H9 (cell line): ENCODE measurements at regions not wholly inside any gene's neighbourhood (a gene's known extent, or its start where the extent isn't known, plus 50 kb on each side); places are given as distances from the start of the nearest gene placed in this dataset.
"Not testable (repeated sequence)": the region's sequence is repeated elsewhere in the genome, so short reads cannot be mapped to it uniquely, and the experiment has no call there.

Source experiments
- DNase-seq: peaks from one replicate; pipeline ENCODE4 v3.0.0-alpha.2; 2017
- H2AFZ ChIP-seq: one replicate; pipeline ENCODE4 v1.6.1; 2013; ENCODE audit warnings: mild to moderate bottlenecking, low read length, control low read depth, moderate library complexity
- H2AK5ac ChIP-seq: 2 replicates; pipeline ENCODE4 v1.6.1; 2013; ENCODE audit warnings: low read length, control low read depth, mixed read lengths; ENCODE audit not compliant: insufficient read length
- H2BK120ac ChIP-seq: one replicate; pipeline ENCODE4 v1.6.1; 2013; ENCODE audit warnings: low read depth, mild to moderate bottlenecking, low read length, control low read depth, inconsistent platforms; ENCODE audit not compliant: poor library complexity, severe bottlenecking
- H2BK12ac ChIP-seq: 2 replicates; pipeline ENCODE4 v1.6.1; 2013; ENCODE audit warnings: low read length, control low read depth, mixed read lengths, low read depth; ENCODE audit not compliant: insufficient read length
- H2BK15ac ChIP-seq: 2 replicates; pipeline ENCODE4 v1.6.1; 2013; ENCODE audit warnings: low read depth, low read length, control low read depth
- H2BK20ac ChIP-seq: one replicate; pipeline ENCODE4 v1.6.1; 2013; ENCODE audit warnings: low read depth, mild to moderate bottlenecking, low read length, control low read depth, inconsistent platforms; ENCODE audit not compliant: poor library complexity, severe bottlenecking
- H2BK5ac ChIP-seq: 2 replicates; pipeline ENCODE4 v1.6.1; 2013; ENCODE audit warnings: low read length, control low read depth, mixed read lengths; ENCODE audit not compliant: insufficient read length
- H3K14ac ChIP-seq: 2 replicates; pipeline ENCODE4 v1.6.1; 2013; ENCODE audit warnings: low read length, control low read depth; ENCODE audit not compliant: insufficient read depth
- H3K18ac ChIP-seq: 2 replicates; pipeline ENCODE4 v1.6.1; 2013; ENCODE audit warnings: low read depth, mild to moderate bottlenecking, mixed read lengths, low read length, control low read depth; ENCODE audit not compliant: insufficient read length
- H3K23ac ChIP-seq: 2 replicates; pipeline ENCODE4 v1.6.1; 2013; ENCODE audit warnings: low read length, control low read depth, mixed read lengths, low read depth; ENCODE audit not compliant: insufficient read length
- H3K23me2 ChIP-seq: 2 replicates; pipeline ENCODE4 v1.6.1; 2013; ENCODE audit warnings: low read depth, mild to moderate bottlenecking, mixed read lengths, low read length, control low read depth; ENCODE audit not compliant: insufficient read length, poor library complexity, severe bottlenecking
- H3K27ac ChIP-seq: 2 replicates; pipeline ENCODE4 v1.5.1; 2013; ENCODE audit warnings: low read length, control low read depth, mixed read lengths, low read depth; ENCODE audit not compliant: insufficient read length
- H3K27me3 ChIP-seq: 2 replicates; pipeline ENCODE4 v1.6.1; 2013; ENCODE audit warnings: low read length, control low read depth, inconsistent platforms; ENCODE audit not compliant: insufficient read depth
- H3K4ac ChIP-seq: 2 replicates; pipeline ENCODE4 v1.6.1; 2013; ENCODE audit warnings: low read depth, mild to moderate bottlenecking, control low read depth, inconsistent platforms, low read length, moderate library complexity
- H3K4me1 ChIP-seq: 2 replicates; pipeline ENCODE4 v1.6.1; 2013; ENCODE audit warnings: low read length, control low read depth, inconsistent platforms; ENCODE audit not compliant: insufficient read depth
- H3K4me2 ChIP-seq: 2 replicates; pipeline ENCODE4 v1.6.1; 2013; ENCODE audit warnings: low read length, control low read depth, mixed read lengths; ENCODE audit not compliant: insufficient read length, insufficient read depth
- H3K56ac ChIP-seq: 2 replicates; pipeline ENCODE4 v1.6.1; 2013; ENCODE audit warnings: low read depth, mild to moderate bottlenecking, mixed read lengths, low read length, control low read depth; ENCODE audit not compliant: insufficient read length
- H3K79me1 ChIP-seq: 2 replicates; pipeline ENCODE4 v1.6.1; 2013; ENCODE audit warnings: low read depth, mild to moderate bottlenecking, moderate library complexity, low read length, control low read depth, inconsistent platforms; ENCODE audit not compliant: insufficient read depth, poor library complexity, severe bottlenecking
- H3K79me2 ChIP-seq: 2 replicates; pipeline ENCODE4 v1.6.1; 2013; ENCODE audit warnings: low read length, control low read depth, inconsistent platforms; ENCODE audit not compliant: insufficient read depth
- H3K9ac ChIP-seq: 2 replicates; pipeline ENCODE4 v1.6.1; 2013; ENCODE audit warnings: low read length, control low read depth, mixed read lengths; ENCODE audit not compliant: insufficient read length; ENCODE audit errors: extremely low read depth
- H3K9me3 ChIP-seq: one replicate; pipeline ENCODE4 v1.6.1; 2013; ENCODE audit warnings: low read depth, low read length, inconsistent platforms; ENCODE audit not compliant: control insufficient read depth
- H3T11ph ChIP-seq: one replicate; pipeline ENCODE4 v1.6.1; 2013; ENCODE audit warnings: mild to moderate bottlenecking, low read length, control low read depth, inconsistent platforms
- H4K20me1 ChIP-seq: one replicate; pipeline ENCODE4 v1.6.1; 2013; ENCODE audit not compliant: control insufficient read depth, insufficient read length, insufficient read depth
- H4K5ac ChIP-seq: 2 replicates; pipeline ENCODE4 v1.6.1; 2013; ENCODE audit warnings: low read depth, mild to moderate bottlenecking, mixed read lengths, low read length, control low read depth; ENCODE audit not compliant: insufficient read length
- H4K8ac ChIP-seq: replicated peaks from 2 replicates; pipeline ENCODE4 v1.6.1; 2013; ENCODE audit warnings: low read length, control low read depth, mixed read lengths, low read depth; ENCODE audit not compliant: insufficient read length
- H4K91ac ChIP-seq: 2 replicates; pipeline ENCODE4 v1.6.1; 2013; ENCODE audit warnings: low read depth, mild to moderate bottlenecking, moderate library complexity, mixed read lengths, low read length, control low read depth; ENCODE audit not compliant: insufficient read length
- H3K27ac Mint-ChIP-seq, 3 experiments: 2 replicates in 2 of 3; 3 replicates in 1 of 3; pipeline ENCODE4 v1.8.0; 2020 to 2021; ENCODE audit warnings: mixed read lengths in 3 of 3, mild to moderate bottlenecking in 1 of 3, moderate library complexity in 1 of 3
- H3K27me3 Mint-ChIP-seq: 2 replicates; pipeline ENCODE4 v1.8.0; 2021; ENCODE audit warnings: low read depth, mild to moderate bottlenecking, moderate library complexity, mixed read lengths
- H3K36me3 Mint-ChIP-seq, 3 experiments: 2 replicates in 2 of 3; 3 replicates in 1 of 3; pipeline ENCODE4 v1.8.0; 2020 to 2021; ENCODE audit warnings: low read depth in 3 of 3, mixed read lengths in 3 of 3; ENCODE audit not compliant: insufficient read depth in 1 of 3
- H3K4me1 Mint-ChIP-seq, 2 experiments: 2 replicates each; pipeline ENCODE4 v1.8.0; 2020; ENCODE audit warnings: mixed read lengths in 2 of 2
- H3K4me3 Mint-ChIP-seq, 2 experiments: 2 replicates in 1 of 2; 3 replicates in 1 of 2; pipeline ENCODE4 v1.8.0; 2020 to 2021; ENCODE audit warnings: mild to moderate bottlenecking in 2 of 2, mixed read lengths in 2 of 2, moderate library complexity in 1 of 2
- H3K9me3 Mint-ChIP-seq, 2 experiments: 2 replicates in 1 of 2; 3 replicates in 1 of 2; pipeline ENCODE4 v1.8.0; 2020; ENCODE audit warnings: mild to moderate bottlenecking in 2 of 2, mixed read lengths in 2 of 2, moderate library complexity in 1 of 2
- CTCF ChIP-seq: fragments of 200-600 bp; sonication (generic); conservative IDR thresholded peaks from 3 replicates; pipeline ENCODE4 v1.8.0; 2021; ENCODE audit warnings: antibody characterized with exemption, mild to moderate bottlenecking
- WGBS: extraction: QIAGEN DNeasy Blood & Tissue Kit; methylation state at CpG from one replicate; pipeline ENCODE4 v1.1.7; 2013; ENCODE audit warnings: missing lambda C conversion rate, low lambda C conversion rate, mixed read lengths; ENCODE audit not compliant: insufficient read length; ENCODE audit errors: extremely low coverage; 5-methylcytosine and 5-hydroxymethylcytosine counted together

- Mint-ChIP-seq H3K4me1 (no peaks in the 10 kb centered on the region), H3K27ac (no peak overlapping the region)
- H3K4me1 ChIP-seq, result no peaks in the 10 kb centered on the region
These were observed 60.0 kb upstream of the BMS1 start for GRCh38 chr10:42722575-42722974.

DNA sequence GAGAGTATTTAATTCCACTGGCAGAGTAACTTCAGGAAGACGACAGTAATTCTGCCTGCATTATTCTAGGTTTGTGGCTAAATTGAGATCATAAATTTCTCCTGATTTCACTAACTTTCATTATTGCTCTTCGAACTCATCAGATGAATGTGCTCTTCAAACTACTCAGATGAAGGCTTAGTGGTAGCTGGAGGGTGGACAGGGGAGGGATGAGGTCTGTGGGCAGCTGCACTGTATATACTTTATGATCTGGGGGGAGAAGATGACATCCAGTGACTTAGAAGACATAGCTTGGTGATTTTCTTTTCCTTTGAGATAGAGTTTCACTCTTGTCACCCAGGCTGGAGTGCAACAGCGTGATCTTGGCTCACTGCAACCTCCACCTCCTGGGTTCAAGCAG is 59.0 kb upstream of the BMS1 start:
- not testable (repeated sequence) for H2BK120ac ChIP-seq, H3K9ac ChIP-seq, H4K20me1 ChIP-seq, H2BK12ac ChIP-seq, H4K5ac ChIP-seq, H3K27me3 ChIP-seq, H3K4ac ChIP-seq, H3T11ph ChIP-seq, H3K27ac Mint-ChIP-seq, H2BK20ac ChIP-seq, H3K14ac ChIP-seq, H4K8ac ChIP-seq, H3K4me2 ChIP-seq, H2AFZ ChIP-seq, H3K23ac ChIP-seq, H3K79me2 ChIP-seq, H3K79me1 ChIP-seq, H3K27me3 Mint-ChIP-seq, H3K4me1 ChIP-seq, H4K91ac ChIP-seq, H3K4me1 Mint-ChIP-seq, H3K4me3 Mint-ChIP-seq, H3K27ac ChIP-seq, H3K23me2 ChIP-seq, H3K56ac ChIP-seq, H2AK5ac ChIP-seq, H2BK15ac ChIP-seq, H3K18ac ChIP-seq, DNase-seq, H2BK5ac ChIP-seq
- peaks cover 0 to 19% (median 6%) of the 10 kb centered on the region in 3 experiments; a peak in 4 of 7 replicates for H3K36me3 Mint-ChIP-seq
- H3K9me3 Mint-ChIP-seq, result peaks cover 80 to 89% of the 10 kb centered on the region in 2 experiments
- peaks cover 22% of the 10 kb centered on the region for H3K9me3 ChIP-seq
- no CpG with 5 or more reads among the region's 3 CpGs for WGBS

More at GRCh38 chr10:42722575-42722974, 60.0 kb upstream of the BMS1 start:
- Histone ChIP-seq H3T11ph (no peak overlapping the region), H3K9me3 (peaks cover 22% of the 10 kb centered on the region), H4K8ac (no peak overlapping the region), H2AFZ (no peak overlapping the region), H2AK5ac (no peak overlapping the region), H2BK20ac (no peak overlapping the region), H3K4ac (no peak overlapping the region), H2BK12ac (no peak overlapping the region), H3K23me2 (no peaks in the 10 kb centered on the region), H3K9ac (no peak overlapping the region), H4K91ac (no peak overlapping the region), H2BK120ac (no peak overlapping the region), H2BK5ac (no peak overlapping the region), H3K23ac (no peak overlapping the region), H4K20me1 (no peaks in the 10 kb centered on the region), H3K27me3 (no peaks in the 10 kb centered on the region), H3K4me2 (no peak overlapping the region), H3K18ac (no peak overlapping the region), H3K79me2 (no peaks in the 10 kb centered on the region), H3K56ac (no peak overlapping the region), H3K14ac (no peak overlapping the region), H2BK15ac (no peak overlapping the region), H3K79me1 (no peaks in the 10 kb centered on the region), H3K27ac (no peak overlapping the region), H4K5ac (no peak overlapping the region)
- DNase-seq, result no peak
- peaks cover 76 to 87% of the 10 kb centered on the region in 2 experiments for H3K9me3 Mint-ChIP-seq
- no peak for TF ChIP-seq CTCF
- H3K27me3 Mint-ChIP-seq, result no peaks in the 10 kb centered on the region; the same call in 1 of the 2 replicates
- peaks cover 0 to 20% (median 4%) of the 10 kb centered on the region in 3 experiments; a peak in 4 of 7 replicates for H3K36me3 Mint-ChIP-seq
- WGBS, result no CpG with 5 or more reads among the region's 4 CpGs
- H3K4me3 Mint-ChIP-seq, result no peak overlapping the region
